ENCODE measurements at regions not wholly inside any gene's neighbourhood (a gene's known extent, or its start where the extent isn't known, plus 50 kb on each side); places are given as distances from the start of the nearest gene placed in this dataset.
"Not testable (repeated sequence)": the region's sequence is repeated elsewhere in the genome, so short reads cannot be mapped to it uniquely, and the experiment has no call there.

DNA sequence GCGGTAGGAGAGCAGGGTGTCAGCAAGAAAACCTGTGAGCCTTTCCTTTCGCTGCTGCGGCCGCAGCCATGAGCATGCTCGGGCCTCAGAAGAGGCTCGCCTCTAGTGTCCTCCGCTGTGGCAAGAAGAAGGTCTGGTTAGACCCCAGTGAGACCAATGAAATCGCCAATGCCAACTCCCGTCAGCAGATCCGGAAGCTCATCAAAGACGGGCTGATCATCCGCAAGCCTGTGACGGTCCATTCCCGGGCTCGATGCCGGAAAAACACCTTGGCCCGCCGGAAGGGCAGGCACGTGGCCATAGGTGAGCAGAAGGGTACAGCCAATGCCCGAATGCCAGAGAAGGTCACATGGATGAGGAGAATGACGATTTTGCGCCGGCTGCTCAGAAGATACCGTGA is 57.8 kb upstream of the N4BP3 start:
- TF ChIP-seq, protein P1, sequence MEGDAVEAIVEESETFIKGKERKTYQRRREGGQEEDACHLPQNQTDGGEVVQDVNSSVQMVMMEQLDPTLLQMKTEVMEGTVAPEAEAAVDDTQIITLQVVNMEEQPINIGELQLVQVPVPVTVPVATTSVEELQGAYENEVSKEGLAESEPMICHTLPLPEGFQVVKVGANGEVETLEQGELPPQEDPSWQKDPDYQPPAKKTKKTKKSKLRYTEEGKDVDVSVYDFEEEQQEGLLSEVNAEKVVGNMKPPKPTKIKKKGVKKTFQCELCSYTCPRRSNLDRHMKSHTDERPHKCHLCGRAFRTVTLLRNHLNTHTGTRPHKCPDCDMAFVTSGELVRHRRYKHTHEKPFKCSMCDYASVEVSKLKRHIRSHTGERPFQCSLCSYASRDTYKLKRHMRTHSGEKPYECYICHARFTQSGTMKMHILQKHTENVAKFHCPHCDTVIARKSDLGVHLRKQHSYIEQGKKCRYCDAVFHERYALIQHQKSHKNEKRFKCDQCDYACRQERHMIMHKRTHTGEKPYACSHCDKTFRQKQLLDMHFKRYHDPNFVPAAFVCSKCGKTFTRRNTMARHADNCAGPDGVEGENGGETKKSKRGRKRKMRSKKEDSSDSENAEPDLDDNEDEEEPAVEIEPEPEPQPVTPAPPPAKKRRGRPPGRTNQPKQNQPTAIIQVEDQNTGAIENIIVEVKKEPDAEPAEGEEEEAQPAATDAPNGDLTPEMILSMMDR (IDR thresholded peaks at IDR 0.05) = not testable (repeated sequence)
- TF ChIP-seq EP300 (IDR thresholded peaks at IDR 0.05) = not testable (repeated sequence)
